Activated CD8-positive, alpha-beta memory T cell treated with anti-CD3 and anti-CD28 coated beads for 1 hour (primary cell): ENCODE measurements at regions not wholly inside any gene's neighbourhood (a gene's known extent, or its start where the extent isn't known, plus 50 kb on each side); places are given as distances from the start of the nearest gene placed in this dataset.
"Not testable (repeated sequence)": the region's sequence is repeated elsewhere in the genome, so short reads cannot be mapped to it uniquely, and the experiment has no call there.

Source experiments
- DNase-seq, 2 donors: peaks; one replicate each; pipeline ENCODE4 v3.0.0-alpha.2; 2020; ENCODE audit warnings: low read depth in 1 of 2; ENCODE audit errors: extremely low read depth in 1 of 2

- no peak for DNase-seq
Observed at GRCh38 chr5:130502702-130503101, 598.4 kb downstream of the CHSY3 start.

- no peak for DNase-seq
Observed at GRCh38 chr5:130501151-130501865, 597.0 kb downstream of the CHSY3 start.

- DNase-seq = not testable (repeated sequence)
Observed at GRCh38 chr5:130500495-130500894, 596.2 kb downstream of the CHSY3 start.

- DNase-seq = no peak
Observed at GRCh38 chr5:130496215-130496614, 592.0 kb downstream of the CHSY3 start.

- no peak for DNase-seq
Observed at GRCh38 chr5:130488252-130488651, 584.0 kb downstream of the CHSY3 start.

GRCh38 chr5:130479045-130479804 lies 575.0 kb downstream of the CHSY3 start:
- DNase-seq = no peak

- DNase-seq = no peak
Observed at GRCh38 chr5:130476325-130476724, 572.1 kb downstream of the CHSY3 start.

- no peak for DNase-seq
Observed at GRCh38 chr5:130462516-130462915, 558.3 kb downstream of the CHSY3 start.

- no peak for DNase-seq
Observed at GRCh38 chr5:130455175-130455574, 550.9 kb downstream of the CHSY3 start.

- DNase-seq = no peak
Observed at GRCh38 chr5:130452744-130453143, 548.5 kb downstream of the CHSY3 start.

GRCh38 chr5:130436430-130436829 lies 532.2 kb downstream of the CHSY3 start:
- no peak for DNase-seq

- no peak for DNase-seq
Observed at GRCh38 chr5:130427222-130427955, 523.1 kb downstream of the CHSY3 start.

GRCh38 chr5:130425424-130425823 lies 521.2 kb downstream of the CHSY3 start:
- no peak for DNase-seq

GRCh38 chr5:130424341-130424740 lies 520.1 kb downstream of the CHSY3 start:
- DNase-seq = no peak

GRCh38 chr5:130402906-130403305 lies 498.6 kb downstream of the CHSY3 start:
- DNase-seq = no peak

GRCh38 chr5:130400091-130400490 lies 495.8 kb downstream of the CHSY3 start:
- no peak for DNase-seq

- no peak for DNase-seq
Observed at GRCh38 chr5:130398825-130399224, 494.6 kb downstream of the CHSY3 start.

- not testable (repeated sequence) for DNase-seq
Observed at GRCh38 chr5:130397727-130398126, 493.5 kb downstream of the CHSY3 start.

- no peak for DNase-seq
Observed at GRCh38 chr5:130397132-130397531, 492.9 kb downstream of the CHSY3 start.

GRCh38 chr5:130391727-130392264 lies 487.5 kb downstream of the CHSY3 start:
- DNase-seq = not testable (repeated sequence)

- no peak for DNase-seq
Observed at GRCh38 chr5:130386155-130386554, 481.9 kb downstream of the CHSY3 start.
